ENCODE measurements at regions not wholly inside any gene's neighbourhood (a gene's known extent, or its start where the extent isn't known, plus 50 kb on each side); places are given as distances from the start of the nearest gene placed in this dataset.

GRCh38 chr15:45980366-45980765 is 345.5 kb downstream of the SQOR start:
- Histone ChIP-seq H3K27me3 (no peaks in the 10 kb centered on the region), H3K4me3 (no peak overlapping the region), H3K36me3 (no peaks in the 10 kb centered on the region), H3K27ac (no peak overlapping the region), H3K9me3 (peaks cover 0 to 2% (median 0%) of the 10 kb centered on the region in 3 donors), H3K4me1 (no peaks in the 10 kb centered on the region)
- intact Hi-C loops (cut with DNase I) = no loop called here
- WGBS, 2 donors = 60 to 68% methylated on average over 5 of the region's 5 CpGs
- TF ChIP-seq POLR2A (IDR thresholded peaks at IDR 0.05) = no peak
- no peak for TF ChIP-seq CTCF (IDR thresholded peaks at IDR 0.05)
- no peak for DNase-seq

- intact Hi-C loops (cut with DNase I) = no loop called here
- no peaks in the 10 kb centered on the region for H3K4me1 ChIP-seq
- 27 to 45% methylated on average over 1 of the region's 1 CpG for WGBS, 2 donors
- H3K27ac ChIP-seq = no peak overlapping the region
- no peak for DNase-seq
- H3K9me3 ChIP-seq = peaks cover 0 to 8% (median 0%) of the 10 kb centered on the region in 3 donors
- TF ChIP-seq CTCF (IDR thresholded peaks at IDR 0.05) (no peak), POLR2A (IDR thresholded peaks at IDR 0.05) (no peak)
- no peaks in the 10 kb centered on the region for H3K36me3 ChIP-seq
- no peaks in the 10 kb centered on the region for H3K27me3 ChIP-seq
- no peak overlapping the region for H3K4me3 ChIP-seq
Measured at GRCh38 chr15:45981625-45982024, 346.8 kb downstream of the SQOR start.

GRCh38 chr15:45991863-45992262 is 357.0 kb downstream of the SQOR start:
- no peak for TF ChIP-seq POLR2A (IDR thresholded peaks at IDR 0.05)
- TF ChIP-seq CTCF (IDR thresholded peaks at IDR 0.05) = no peak
- Histone ChIP-seq H3K9me3 (no peaks in the 10 kb centered on the region), H3K4me3 (no peak overlapping the region), H3K4me1 (no peaks in the 10 kb centered on the region), H3K27me3 (no peaks in the 10 kb centered on the region), H3K27ac (no peak overlapping the region), H3K36me3 (no peaks in the 10 kb centered on the region)
- 40 to 50% methylated on average over 3 of the region's 3 CpGs for WGBS, 2 donors
- intact Hi-C loops (cut with DNase I) = no loop called here
- DNase-seq = no peak

- WGBS, 2 donors = 71 to 83% methylated on average over 2 to 3 of the region's 3 CpGs
- H3K27me3 ChIP-seq = no peaks in the 10 kb centered on the region
- H3K36me3 ChIP-seq = no peaks in the 10 kb centered on the region
- intact Hi-C loops (cut with DNase I) = no loop called here
- no peaks in the 10 kb centered on the region for H3K4me1 ChIP-seq
- no peak overlapping the region for H3K27ac ChIP-seq
- H3K9me3 ChIP-seq = no peaks in the 10 kb centered on the region
- DNase-seq = no peak
- no peak for TF ChIP-seq POLR2A (IDR thresholded peaks at IDR 0.05)
- TF ChIP-seq CTCF (IDR thresholded peaks at IDR 0.05) = no peak
- no peak overlapping the region for H3K4me3 ChIP-seq
Measured at GRCh38 chr15:45993072-45993471, 358.2 kb downstream of the SQOR start.

GRCh38 chr15:45993508-45993907 is 358.7 kb downstream of the SQOR start:
- no peaks in the 10 kb centered on the region for H3K27me3 ChIP-seq
- DNase-seq = no peak
- no peak for TF ChIP-seq CTCF (IDR thresholded peaks at IDR 0.05)
- no peak for TF ChIP-seq POLR2A (IDR thresholded peaks at IDR 0.05)
- no peaks in the 10 kb centered on the region for H3K36me3 ChIP-seq
- intact Hi-C loops (cut with DNase I) = no loop called here
- no peaks in the 10 kb centered on the region for H3K4me1 ChIP-seq
- H3K27ac ChIP-seq = no peak overlapping the region
- H3K4me3 ChIP-seq = no peak overlapping the region
- H3K9me3 ChIP-seq = no peaks in the 10 kb centered on the region

All from esophagus squamous epithelium (tissue), 5 donors.